ENCODE measurements at regions not wholly inside any gene's neighbourhood (a gene's known extent, or its start where the extent isn't known, plus 50 kb on each side); places are given as distances from the start of the nearest gene placed in this dataset.
"Not testable (repeated sequence)": the region's sequence is repeated elsewhere in the genome, so short reads cannot be mapped to it uniquely, and the experiment has no call there.

DNA sequence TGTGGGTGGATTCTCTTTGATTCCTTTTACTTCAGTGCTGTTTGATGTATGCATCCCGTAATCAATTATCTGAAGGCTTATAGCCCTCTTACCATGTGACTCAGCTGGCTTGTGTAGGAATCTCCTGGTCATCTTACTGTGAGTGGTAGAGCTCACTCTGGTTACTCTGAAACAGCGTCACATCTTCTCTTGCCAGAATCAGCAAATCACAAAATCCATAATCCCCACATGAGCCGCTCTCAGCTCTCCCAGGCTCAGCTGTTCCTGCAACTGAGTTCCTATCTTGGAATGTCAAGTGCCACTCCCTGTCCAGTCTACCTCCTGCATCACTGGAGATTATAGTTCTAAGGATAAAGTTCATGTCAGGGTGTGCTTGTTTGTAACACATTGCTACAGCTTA is 278.0 kb downstream of the FBXO8 start:
- DNase-seq, result no peak

GRCh38 chr4:173998471-173999144 is 284.9 kb downstream of the FBXO8 start:
- no peak for DNase-seq

DNA sequence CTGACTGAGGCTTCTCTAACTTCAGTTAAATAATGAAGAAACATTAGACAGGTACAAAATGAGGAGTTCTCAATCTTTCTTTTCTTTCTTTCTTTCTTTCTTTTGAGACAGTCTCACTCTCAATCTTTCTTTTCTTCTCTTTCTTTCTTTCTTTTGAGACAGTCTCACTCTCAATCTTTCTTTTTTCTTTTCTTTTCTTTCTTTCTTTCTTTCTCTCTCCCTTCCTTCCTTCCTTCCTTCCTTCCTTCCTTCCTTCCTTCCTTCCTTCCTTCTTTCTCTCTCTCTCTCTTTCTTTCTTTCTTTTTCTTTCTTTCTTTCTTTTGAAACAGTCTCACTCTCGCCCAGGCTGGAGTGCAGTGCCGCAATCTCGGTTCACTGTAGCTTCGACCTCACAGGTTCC is 287.7 kb downstream of the FBXO8 start:
- not testable (repeated sequence) for DNase-seq

GRCh38 chr4:173991814-173992213 is 291.7 kb downstream of the FBXO8 start:
- DNase-seq, result no peak

DNA sequence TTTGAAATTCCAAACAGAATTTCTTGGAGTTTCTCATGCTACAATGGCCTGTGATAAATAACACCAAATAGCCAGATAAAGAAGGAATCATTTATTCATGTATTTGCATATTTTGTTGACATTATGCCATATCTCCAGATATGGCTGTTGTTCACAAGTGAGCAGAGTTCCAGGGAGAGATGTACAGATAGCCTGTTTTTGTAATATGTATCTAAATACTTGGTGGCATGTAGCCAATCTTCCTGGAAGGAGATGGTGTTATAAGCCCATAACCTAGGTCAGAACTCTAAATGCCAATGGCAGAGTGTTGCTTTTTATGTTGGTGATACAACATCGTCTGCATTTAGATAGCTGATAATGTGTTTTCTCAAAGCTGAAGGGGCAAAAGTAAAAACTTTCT is 292.2 kb downstream of the FBXO8 start:
- no peak for DNase-seq

DNA sequence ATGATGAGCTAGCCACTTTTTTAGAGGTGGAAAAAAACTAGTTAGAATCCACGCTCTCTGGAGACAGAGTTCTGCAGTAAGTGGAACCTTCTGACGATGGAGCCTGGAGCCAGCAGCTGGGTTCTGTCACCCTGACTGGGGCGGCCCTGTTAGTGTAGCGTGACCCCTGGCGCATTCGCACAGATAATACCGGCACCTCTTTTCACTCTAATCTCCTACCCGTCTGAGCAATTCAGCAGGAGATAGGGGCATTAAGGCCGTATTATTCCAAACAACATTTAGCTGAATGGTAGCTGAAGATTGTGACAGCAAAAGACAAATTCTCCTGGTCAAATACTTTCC is 292.6 kb downstream of the FBXO8 start:
- no peak for DNase-seq

- DNase-seq, result no peak
Observed at GRCh38 chr4:173990126-173990868, 293.2 kb downstream of the FBXO8 start.

DNA sequence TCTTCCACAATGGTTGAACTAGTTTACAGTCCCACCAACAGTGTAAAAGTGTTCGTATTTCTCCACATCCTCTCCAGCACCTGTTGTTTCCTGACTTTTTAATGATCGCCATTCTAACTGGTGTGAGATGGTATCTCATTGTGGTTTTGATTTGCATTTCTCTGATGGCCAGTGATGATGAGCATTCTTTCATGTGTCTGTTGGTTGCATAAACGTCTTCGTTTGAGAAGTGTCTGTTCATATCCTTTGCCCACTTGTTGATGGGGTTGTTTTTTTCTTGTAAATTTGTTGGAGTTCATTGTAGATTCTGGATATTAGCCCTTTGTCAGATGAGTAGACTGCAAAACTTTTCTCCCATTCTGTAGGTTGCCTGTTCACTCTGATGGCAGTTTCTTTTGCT is 319.9 kb downstream of the FBXO8 start:
- DNase-seq, result not testable (repeated sequence)

GRCh38 chr4:173960398-173960797 is 323.1 kb downstream of the FBXO8 start:
- no peak for DNase-seq

DNA sequence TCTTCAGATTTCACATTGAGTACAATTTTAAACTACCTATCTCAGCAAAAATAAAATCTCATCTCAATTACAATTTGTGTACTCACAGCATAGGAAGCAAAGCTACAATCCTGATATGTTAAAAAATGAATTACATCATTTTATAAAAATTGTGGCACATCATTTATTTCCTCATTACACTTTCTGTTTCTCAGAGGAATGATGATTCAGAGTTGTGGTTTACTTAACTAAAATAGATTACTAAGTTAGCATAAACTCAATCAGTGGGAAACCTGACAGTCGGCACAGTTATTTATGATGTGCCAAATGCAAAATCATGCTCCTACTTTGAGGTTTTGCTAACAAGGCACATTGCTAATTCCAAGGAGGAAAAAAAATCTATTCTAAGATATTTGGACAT is 325.0 kb downstream of the FBXO8 start:
- no peak for DNase-seq

DNA sequence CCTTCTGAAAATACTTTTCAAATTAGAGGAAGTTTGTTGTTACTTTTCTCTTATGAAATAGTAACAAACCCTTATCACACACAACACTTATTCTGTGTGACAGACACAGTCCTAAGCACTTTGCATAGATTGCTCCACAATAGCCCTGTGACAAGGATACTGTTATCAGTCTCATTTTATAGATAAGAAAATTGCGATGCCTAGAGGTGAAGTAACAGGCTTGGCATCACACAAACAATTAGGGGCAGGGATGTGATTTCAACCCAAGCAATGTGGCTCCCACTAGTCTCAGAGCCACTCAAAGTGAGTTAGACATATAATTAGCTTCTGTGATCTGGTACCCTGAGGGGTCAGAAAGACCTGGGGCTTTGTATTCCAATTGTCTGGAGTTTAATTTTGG is 339.9 kb downstream of the FBXO8 start:
- DNase-seq, result no peak

GRCh38 chr4:173940146-173940545 is 343.3 kb downstream of the FBXO8 start:
- no peak for DNase-seq

DNA sequence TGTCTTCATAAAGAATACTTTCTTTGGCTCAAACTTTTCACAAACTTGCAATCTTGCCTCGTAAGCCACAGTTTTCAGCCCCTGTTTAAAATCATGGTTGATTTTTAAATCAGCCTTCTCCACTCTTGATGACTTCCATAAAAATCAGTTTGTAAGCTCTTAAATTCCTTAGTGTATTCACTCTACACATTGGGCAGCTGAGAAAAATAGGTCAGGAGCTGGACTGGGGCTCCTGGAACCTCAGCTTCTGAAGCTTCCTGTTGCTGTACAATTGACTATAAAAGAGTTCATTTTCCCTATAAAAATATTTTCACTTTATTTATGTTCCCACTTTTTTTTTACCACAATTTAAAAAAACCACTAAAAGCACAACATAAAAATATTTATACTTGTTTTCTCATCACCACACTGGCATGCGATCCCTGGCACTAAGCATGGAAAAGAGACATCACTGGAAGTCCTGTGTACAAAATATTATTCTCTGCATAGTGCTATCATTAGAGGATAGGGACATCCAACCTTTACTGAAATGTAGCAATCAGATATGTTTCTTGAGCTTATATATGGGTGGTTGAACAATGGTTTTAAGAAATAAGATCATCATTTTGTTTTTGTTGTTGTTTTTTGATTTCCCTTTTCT is 345.7 kb downstream of the FBXO8 start:
- DNase-seq, result no peak

DNA sequence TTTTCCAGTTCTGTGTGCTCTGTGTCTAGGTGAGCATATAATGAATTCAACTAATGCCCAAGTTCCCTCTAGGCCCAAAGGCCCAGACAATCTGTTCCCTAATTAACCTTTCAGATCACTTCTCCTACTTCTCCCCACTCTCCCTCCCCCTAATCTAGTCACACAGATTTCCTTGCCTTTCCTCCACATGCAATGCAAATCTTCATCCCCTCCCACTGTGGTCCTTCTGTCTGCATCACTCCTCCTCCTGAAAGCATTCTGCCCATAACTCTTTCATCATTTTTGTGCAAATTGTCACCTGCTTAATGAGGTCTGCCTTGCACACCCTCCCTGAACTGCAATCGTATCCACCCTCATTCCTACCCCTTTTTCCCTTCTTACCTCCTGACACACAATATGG is 346.6 kb downstream of the FBXO8 start:
- DNase-seq, result no peak

DNA sequence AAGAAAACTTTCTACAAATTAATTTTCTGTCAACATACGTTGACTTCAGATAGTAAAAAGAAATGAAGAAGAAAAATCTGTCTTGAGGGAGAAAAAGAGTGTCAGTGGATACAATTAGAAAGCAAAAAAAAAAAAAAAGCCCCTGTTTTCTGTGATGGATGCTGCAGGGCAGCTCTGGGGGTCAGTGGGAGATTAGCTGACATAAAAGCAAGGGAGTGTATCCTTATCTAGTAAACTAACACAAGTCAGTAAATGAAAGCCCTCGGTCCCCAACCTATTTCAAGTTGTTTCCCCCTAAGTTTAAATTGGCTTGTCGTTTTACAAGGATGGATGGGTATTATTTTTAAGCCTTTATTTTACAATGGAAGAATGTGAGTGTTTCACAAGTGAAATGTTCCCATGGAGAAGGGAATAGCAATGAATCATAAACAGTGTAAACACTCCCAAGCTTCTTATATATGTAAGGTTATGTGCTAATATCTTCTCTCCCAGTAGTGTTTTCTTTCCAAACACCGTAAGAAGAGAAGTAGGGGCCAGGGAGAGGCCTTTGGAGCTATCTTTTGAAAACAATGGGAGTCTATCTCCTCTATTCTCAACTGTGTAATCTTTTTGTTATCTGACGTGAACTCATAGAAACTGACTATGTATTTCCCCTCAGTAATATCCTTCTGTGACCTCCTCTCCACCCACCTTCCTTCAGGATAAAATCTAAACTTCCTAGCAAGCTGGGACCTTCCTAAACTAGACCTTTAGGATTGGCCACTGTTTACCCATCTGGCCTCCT is 347.7 kb downstream of the FBXO8 start:
- no peak for DNase-seq

DNA sequence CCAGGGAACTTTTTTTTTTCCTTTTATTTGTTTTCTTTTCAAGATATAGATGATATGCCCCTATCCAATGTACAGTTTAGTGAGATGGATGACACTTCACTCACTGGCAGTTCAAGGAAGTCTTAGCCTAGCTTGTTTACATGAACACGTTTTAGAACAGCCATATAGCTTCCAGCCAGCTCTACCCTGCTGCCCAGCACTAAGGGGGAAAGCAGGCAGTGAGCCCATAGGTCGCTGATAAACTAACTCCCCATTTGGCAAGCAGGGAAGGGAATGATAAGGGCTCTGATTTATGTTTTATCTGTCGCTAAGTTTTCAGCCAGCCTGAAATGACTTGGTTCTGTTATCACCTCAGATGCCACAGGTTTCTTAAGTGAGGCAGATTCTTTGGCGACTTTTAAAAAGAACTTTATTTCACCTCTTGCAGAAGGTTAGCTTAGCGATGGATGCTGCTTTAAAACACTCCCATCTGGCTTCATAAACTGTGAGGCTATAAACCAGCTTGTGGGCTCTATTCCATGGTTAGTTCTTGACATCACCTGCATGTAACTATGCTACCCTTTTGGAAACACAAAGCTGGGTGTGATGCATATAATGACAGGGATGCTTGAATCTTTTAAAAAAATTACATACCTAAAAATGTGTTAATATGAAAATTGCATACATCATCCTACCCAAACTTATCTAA is 348.4 kb downstream of the FBXO8 start:
- no peak for DNase-seq

GRCh38 chr4:173934201-173934600 is 349.3 kb downstream of the FBXO8 start:
- no peak for DNase-seq

GRCh38 chr4:173932701-173933100 is 350.8 kb downstream of the FBXO8 start:
- DNase-seq, result no peak

- no peak for DNase-seq
Observed at GRCh38 chr4:173930329-173930967, 353.0 kb downstream of the FBXO8 start.

DNA sequence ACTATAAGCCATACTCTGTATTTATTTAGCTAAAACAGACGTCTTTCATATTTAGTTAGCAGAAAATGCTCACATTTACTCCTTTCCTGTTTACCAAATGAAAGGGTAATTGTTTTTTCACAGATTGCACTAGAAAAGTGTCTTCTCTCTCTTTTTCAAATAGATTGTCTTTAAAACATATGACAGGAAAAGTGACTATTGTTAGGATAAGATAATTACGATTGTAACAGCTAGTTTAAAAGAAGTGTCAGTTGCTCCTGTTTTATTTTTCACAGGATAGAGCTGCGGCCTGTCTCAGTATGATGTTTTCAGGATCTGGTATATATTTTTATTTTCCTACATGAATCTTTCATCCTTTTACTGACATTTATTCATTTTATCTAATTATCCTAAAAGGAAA is 353.5 kb downstream of the FBXO8 start:
- no peak for DNase-seq

DNA sequence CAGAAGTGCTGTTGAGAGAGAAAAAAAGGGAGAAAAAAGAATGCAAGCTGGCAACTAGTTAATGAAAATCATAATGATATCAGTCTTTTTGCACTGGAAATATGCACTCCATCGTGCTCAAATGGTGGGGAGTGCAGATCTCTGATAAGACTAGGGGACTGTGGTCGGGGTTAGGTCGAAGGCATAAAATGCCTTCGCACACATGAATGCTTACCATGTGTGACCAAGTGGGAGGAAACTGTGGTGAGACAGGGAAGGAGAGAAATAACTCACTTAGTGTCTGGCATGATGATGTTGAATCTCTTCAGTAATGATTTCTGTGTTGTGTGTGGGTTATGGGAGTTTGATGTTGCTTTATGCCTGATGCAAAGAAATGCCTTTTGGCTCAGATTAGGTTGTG is 358.9 kb downstream of the FBXO8 start:
- no peak for DNase-seq

- DNase-seq, result no peak
Observed at GRCh38 chr4:173919861-173920260, 363.6 kb downstream of the FBXO8 start.

All from stimulated activated CD4-positive, alpha-beta T cell treated with anti-CD3 and anti-CD28 coated beads, Interleukin-4, amount 100 ng/mL, for 24 hours (primary cell).